GM23338 (cell line): ENCODE measurements at regions not wholly inside any gene's neighbourhood (a gene's known extent, or its start where the extent isn't known, plus 50 kb on each side); places are given as distances from the start of the nearest gene placed in this dataset.

Experiments
- CREB1 ChIP-seq: fragments of 250-450 bp; sonication (Bioruptor Pico); IDR thresholded peaks from 2 replicates; pipeline ENCODE4 v1.5.0; 2020; ENCODE audit warnings: low read depth, mild to moderate bottlenecking, moderate library complexity
- EZH2 ChIP-seq: fragments of 200-600 bp; sonication (generic); IDR thresholded peaks from one replicate; pipeline ENCODE4 v1.8.0; 2017; ENCODE audit warnings: antibody characterized with exemption, mild to moderate bottlenecking, low read depth; ENCODE audit not compliant: unreplicated experiment
- EZH2phosphoT487 ChIP-seq: fragments of 200-600 bp; sonication (generic); IDR thresholded peaks from one replicate; pipeline ENCODE4 v1.8.1; 2018; ENCODE audit warnings: antibody characterized with exemption; ENCODE audit not compliant: unreplicated experiment
- JUNB ChIP-seq: IDR thresholded peaks from one replicate; pipeline ENCODE4 v1.6.1; 2016; ENCODE audit warnings: antibody characterized with exemption; ENCODE audit not compliant: unreplicated experiment
- POLR2AphosphoS5 ChIP-seq: IDR thresholded peaks from 2 replicates; pipeline ENCODE4 v1.6.1; 2016; ENCODE audit warnings: antibody characterized with exemption, low read depth
- REST ChIP-seq: IDR thresholded peaks from one replicate; pipeline ENCODE4 v1.6.1; 2018; ENCODE audit warnings: antibody characterized with exemption; ENCODE audit not compliant: unreplicated experiment
- TF ChIP-seq, protein P1 (sequence below), 2 experiments: fragments of 200-600 bp in 1 of 2; sonication (generic) in 1 of 2; conservative IDR thresholded peaks; 2 replicates each; pipeline versions ENCODE4 v1.5.1 to v1.6.1; 2016 to 2017; ENCODE audit warnings: antibody characterized with exemption in 2 of 2, low read depth in 2 of 2, mild to moderate bottlenecking in 2 of 2, moderate library complexity in 1 of 2

GRCh38 chr10:21014141-21014540 is 117.0 kb upstream of the NEBL start:
- TF ChIP-seq CREB1 (CRISPR knock-in tag), result no peak
- TF ChIP-seq, protein P1, sequence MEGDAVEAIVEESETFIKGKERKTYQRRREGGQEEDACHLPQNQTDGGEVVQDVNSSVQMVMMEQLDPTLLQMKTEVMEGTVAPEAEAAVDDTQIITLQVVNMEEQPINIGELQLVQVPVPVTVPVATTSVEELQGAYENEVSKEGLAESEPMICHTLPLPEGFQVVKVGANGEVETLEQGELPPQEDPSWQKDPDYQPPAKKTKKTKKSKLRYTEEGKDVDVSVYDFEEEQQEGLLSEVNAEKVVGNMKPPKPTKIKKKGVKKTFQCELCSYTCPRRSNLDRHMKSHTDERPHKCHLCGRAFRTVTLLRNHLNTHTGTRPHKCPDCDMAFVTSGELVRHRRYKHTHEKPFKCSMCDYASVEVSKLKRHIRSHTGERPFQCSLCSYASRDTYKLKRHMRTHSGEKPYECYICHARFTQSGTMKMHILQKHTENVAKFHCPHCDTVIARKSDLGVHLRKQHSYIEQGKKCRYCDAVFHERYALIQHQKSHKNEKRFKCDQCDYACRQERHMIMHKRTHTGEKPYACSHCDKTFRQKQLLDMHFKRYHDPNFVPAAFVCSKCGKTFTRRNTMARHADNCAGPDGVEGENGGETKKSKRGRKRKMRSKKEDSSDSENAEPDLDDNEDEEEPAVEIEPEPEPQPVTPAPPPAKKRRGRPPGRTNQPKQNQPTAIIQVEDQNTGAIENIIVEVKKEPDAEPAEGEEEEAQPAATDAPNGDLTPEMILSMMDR (conservative IDR thresholded peaks at IDR 0.05; ENCODE audit: low read depth in 2 of 2), result no peak
- TF ChIP-seq EZH2, result no peak
- TF ChIP-seq EZH2phosphoT487, result no peak
- no peak for TF ChIP-seq REST
- no peak for TF ChIP-seq JUNB
- TF ChIP-seq POLR2AphosphoS5, result no peak
